Amniotic epithelial cell (primary cell): ENCODE measurements at regions not wholly inside any gene's neighbourhood (a gene's known extent, or its start where the extent isn't known, plus 50 kb on each side); places are given as distances from the start of the nearest gene placed in this dataset.
A peak's percentile ranks its signal among the peaks of the same experiment; 100 is the strongest.

Source experiments
- DNase-seq: peaks from one replicate; pipeline ENCODE4 v3.0.0-alpha.2; 2010; ENCODE audit warnings: low read depth

DNA sequence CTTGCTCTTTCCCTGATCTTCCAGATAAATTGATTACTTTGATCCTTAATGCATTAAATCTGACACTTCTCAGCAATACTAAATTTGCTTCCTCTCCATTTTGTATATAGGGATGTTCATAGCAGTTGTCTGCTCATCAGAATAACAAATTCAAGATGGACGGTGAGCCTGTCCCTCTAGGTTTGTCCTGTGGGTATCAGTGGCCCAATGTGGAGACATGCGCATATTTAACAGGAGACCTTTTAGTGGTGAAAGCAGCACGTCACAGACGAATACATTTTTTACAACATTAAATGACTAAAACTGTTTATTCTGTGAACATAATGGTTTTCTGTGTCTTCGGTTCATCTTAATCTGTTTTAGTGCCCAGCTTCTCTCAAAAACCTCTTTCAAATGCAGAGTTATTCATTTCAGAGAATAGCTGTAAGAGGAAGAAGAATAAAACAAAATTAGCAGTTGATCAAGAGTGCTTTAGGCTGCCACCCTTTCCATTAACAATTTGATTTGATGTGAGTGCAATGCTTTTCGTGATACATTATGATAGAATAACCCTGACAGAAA, 1970.4 kb upstream of the WWC1 start:
- DNase-seq, result no peak

GRCh38 chr5:166324372-166324771, 1967.1 kb upstream of the WWC1 start:
- DNase-seq, result no peak

DNA sequence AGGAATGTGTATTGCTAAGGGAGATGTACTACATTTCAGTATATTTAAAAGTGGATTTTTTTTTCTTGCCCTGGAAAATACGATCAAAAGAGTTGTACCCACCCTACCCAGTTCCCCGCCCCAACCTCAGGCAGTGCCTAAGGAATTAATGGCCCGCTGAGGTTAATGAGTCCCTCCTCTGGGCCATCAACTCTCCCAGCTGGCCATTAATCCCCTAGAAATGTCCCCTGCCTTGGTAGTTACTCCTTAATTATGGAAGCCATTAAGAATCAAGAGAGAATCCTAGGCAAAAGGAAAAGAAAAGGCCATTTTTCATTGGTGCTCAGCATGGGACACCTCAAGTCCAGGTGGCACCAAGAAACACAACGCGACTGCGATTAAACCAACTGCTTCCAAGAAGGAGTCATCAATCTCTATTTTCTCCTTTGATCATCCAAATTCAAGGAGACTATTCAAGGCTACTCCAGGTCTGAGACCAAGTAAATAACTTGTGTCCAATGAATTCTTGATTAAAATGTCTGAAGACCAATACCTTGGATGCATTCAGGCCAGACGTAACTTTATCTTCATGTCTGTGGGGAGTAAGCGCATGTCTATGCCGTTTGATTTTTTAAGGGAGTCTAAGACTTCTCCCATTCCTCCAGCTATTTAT, 1962.2 kb upstream of the WWC1 start:
- DNase-seq, result no peak

DNA sequence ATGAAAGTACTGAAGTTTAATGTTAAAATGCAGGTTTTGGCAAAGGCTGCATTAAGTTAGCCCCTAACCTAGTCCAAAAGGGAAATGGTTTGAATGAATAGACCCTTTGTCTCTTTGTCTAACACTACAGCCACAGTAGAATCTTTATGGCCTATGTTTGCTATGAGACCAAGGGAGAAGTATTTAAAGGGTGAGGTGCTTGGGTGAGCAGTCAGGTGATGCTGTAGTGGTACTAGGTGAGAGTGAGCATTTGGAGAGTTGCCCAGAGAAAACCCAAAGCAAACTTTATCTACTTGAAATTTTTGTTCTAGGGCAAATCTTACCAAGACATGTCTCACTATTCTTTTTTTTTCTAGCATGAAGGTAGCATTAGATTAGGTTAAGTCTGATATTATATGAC, 1961.4 kb upstream of the WWC1 start:
- DNase-seq, result no peak

DNA sequence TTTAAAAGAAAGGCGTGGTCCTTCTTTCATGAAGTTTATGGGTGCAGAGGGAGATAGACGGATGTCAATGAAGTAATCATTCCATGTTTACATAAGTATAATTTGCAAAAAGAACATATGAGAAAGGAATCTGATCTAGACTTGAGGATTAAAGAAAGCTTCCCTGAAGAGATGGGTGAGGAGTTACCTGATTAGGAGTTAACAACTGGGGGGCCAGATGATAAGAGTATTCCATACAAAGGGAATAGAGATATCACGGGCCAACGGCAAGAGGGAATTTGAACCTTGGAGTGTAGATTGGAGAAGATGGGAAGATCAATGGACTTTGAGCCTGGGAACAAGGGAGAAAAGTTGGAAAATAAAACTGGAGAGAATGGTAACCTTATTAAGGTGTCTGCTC, 1959.9 kb upstream of the WWC1 start:
- no peak for DNase-seq

GRCh38 chr5:166338801-166339200, 1952.6 kb upstream of the WWC1 start:
- peak; percentile 90 for DNase-seq

DNA sequence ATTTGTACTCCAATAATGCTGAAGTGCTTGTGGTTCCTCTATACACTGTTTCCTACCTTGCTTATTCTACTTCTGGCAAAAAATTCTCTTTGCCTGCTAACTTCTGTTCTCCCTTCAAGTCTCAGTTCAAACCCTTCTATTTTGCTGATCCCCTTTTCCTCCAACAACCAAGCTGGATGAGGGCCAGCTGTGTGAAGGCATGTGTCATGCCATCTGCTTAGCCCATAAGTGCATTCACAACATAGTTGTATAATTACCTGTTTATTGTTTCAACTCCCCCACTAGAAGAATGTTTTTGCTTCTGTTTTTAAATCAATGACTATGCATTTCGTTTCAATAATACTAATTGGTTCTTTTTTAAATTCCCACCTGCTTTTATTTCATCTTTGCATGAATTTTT, 1951.4 kb upstream of the WWC1 start:
- peak; percentile 54 for DNase-seq

GRCh38 chr5:166341740-166342337, 1949.6 kb upstream of the WWC1 start:
- no peak for DNase-seq

DNA sequence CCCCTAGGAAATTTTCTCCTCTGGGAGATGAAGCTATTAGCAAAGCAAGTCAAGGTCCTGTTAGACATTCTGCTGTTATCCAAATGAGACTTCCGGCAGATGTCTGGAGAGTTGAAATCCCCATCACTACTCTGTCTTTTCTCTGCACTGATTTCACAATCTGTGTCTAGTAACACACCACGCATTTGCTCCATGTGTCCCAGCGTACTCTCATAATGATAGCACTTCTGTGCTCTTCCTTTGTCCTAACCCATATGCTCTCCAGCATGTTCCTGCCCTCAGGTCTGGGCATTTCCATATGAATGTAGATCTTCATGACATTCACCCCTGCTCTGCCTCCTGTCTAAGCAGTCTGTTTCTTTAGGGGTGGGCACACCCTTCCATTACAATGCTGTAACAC, 1949.0 kb upstream of the WWC1 start:
- DNase-seq, result peak; percentile 90

DNA sequence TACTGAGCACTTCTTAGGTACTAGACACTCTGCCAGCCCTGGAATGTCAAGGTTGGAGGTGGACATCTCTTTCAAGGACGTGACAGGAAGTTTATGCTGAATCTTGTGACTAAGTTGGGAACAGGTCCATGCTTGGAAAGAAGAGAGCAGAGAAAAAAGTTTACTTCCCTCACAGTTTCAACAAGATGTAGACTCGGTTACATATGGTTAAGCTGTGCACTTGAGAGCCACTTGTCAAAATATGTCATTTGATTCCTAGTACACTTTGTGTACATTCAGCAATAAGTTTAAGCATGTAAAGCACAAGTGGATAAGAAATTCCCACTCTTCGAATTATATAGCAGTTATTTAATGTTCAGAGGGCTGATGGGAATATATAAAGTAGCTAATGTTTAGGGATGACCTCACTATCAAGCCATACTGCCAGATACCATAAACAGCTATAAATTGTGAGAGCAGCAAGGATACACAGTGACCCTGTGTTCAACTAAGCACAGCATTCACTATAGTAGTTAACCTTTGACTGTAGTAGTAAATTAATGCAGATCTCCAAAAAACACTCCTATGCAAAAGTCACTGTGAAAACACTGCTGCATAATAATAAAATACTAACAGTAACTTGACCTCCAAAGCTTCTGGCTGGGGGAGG, 1944.6 kb upstream of the WWC1 start:
- no peak for DNase-seq

DNA sequence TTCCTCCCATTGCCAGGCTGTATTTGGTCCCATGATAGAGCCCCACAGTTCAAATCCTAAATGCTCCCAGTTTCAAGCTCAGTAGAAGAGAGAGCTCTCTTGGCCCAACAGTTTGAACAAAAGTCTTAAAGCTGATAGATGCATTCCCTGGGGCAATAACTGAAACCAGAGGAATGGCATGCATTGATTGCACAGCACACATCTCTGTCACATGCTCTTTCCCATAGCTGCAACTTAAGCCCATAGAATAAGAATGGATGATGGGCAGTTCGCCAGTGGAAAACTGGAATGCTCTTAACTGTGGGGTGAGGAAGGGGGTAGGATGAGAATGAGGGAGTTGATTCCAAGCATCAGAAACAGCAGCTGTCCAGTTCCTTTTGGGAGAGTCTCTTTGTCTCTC, 1942.4 kb upstream of the WWC1 start:
- DNase-seq, result no peak

- no peak for DNase-seq
These were observed 1937.9 kb upstream of the WWC1 start for GRCh38 chr5:166353580-166353979.

- no peak for DNase-seq
These were observed 1937.1 kb upstream of the WWC1 start for GRCh38 chr5:166354332-166354731.

DNA sequence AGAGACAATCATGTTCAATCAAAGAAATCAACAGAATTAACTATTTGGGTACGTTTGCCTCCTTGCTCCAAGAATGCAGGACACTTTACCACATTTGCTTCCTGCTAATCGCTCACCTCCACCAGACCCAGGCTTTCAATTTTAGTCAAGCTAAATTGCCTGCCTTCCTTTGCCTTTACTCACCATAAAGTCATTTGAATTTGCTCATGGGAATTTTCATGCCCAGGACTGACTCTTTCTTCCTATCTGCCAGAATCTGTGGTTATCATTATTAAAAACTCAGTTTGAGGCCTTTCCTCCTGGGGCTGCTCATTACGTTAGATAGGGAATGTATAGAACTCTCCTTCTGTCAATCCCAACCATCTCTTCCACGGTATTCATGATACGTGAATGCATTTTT, 1935.3 kb upstream of the WWC1 start:
- DNase-seq, result peak; percentile 53

GRCh38 chr5:166358127-166358830, 1933.2 kb upstream of the WWC1 start:
- peak; percentile 64 for DNase-seq

GRCh38 chr5:166363087-166363760, 1928.2 kb upstream of the WWC1 start:
- DNase-seq, result no peak

DNA sequence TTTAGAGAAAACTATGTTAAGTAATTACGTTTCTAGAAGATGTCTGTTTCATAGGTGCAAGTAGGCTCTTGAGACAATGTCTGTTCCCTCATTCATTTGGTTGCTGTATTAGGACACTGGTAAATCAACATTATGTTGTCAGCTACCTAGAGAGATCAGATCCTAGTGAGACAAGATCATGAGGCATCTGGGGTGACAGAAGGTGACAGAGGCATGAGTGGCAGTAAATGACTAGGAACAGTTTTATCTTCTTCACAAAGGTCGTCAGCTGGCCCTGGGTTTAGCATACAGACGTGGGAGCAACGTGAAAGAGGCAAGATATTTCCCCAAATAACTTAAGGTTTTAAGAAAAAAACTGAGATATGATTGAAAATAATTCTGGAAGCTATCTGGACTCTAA, 1926.3 kb upstream of the WWC1 start:
- no peak for DNase-seq

GRCh38 chr5:166367391-166367790, 1924.1 kb upstream of the WWC1 start:
- DNase-seq, result no peak

- DNase-seq, result peak; percentile 85
These were observed 1922.1 kb upstream of the WWC1 start for GRCh38 chr5:166369346-166369745.

- no peak for DNase-seq
These were observed 1921.6 kb upstream of the WWC1 start for GRCh38 chr5:166369807-166370206.

DNA sequence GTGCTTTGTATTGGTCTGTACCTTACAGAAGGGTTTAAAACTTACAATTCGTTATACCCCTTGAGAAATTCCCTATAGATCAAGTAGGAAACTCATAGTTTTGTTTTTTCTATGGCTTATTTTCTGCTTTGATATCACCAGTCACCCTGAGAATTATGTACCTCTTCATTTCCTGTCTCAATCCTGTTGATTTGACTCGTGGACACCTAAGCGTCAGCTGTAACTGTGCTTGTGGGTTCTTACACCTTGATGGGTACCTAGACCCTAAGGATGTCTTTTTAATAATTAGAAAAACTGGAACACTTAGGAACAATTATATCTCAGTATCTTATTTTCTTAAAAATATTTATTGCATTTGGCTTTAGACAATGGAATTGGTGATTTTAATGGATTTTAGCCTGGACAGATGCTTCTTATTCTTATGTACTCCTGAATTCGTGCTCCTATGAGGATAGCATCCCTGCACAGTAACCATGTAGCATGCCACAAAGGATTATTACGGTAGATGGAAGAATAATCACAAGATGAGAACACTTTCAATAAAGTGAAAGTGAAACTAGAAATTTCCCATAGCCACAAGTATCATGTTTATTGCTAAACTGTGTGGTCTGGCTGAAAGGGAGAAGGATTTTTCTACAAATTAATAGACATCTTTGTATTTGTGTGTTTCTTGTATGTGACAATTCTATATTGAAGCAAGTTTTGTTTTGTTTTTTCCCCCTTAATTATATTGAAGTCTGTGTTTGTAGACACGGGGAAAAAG, 1920.3 kb upstream of the WWC1 start:
- DNase-seq, result peak; percentile 57
